SK-N-SH (cell line): ENCODE measurements at regions not wholly inside any gene's neighbourhood (a gene's known extent, or its start where the extent isn't known, plus 50 kb on each side); places are given as distances from the start of the nearest gene placed in this dataset.

ENCODE experiments used
- CTCF ChIA-PET: fragments of 300-600, 350-600 bp; formaldehyde crosslinking; extraction: SDS; loops from one replicate; lab custom pipeline; 2021; lab: Yijun Ruan, JAX
- POLR2A ChIA-PET: fragments of 350-600 bp; sonication (Branson Sonifier 250); formaldehyde crosslinking; extraction: SDS; loops from one replicate; lab custom pipeline; 2020; ENCODE audit warnings: antibody characterized with exemption, inconsistent platforms; lab: Yijun Ruan, JAX
- DNase-seq: peaks from one replicate; pipeline ENCODE4 v3.0.0; 2012
- H2AFZ ChIP-seq: fragments of 200-600 bp; sonication (generic); 2 replicates; pipeline ENCODE4 v1.8.1; 2016; ENCODE audit warnings: antibody characterized with exemption, mild to moderate bottlenecking, low read depth
- H3F3A ChIP-seq: fragments of 200-600 bp; sonication (generic); replicated peaks from 2 replicates; pipeline ENCODE3; 2016; ENCODE audit warnings: antibody characterized with exemption, mild to moderate bottlenecking; ENCODE audit not compliant: insufficient read depth
- H3K27ac ChIP-seq, 2 experiments: fragments of 200-500 bp in 1 of 2; fragments of 200-600 bp in 1 of 2; sonication (Bioruptor generic) in 1 of 2; sonication (generic), shearing (Covaris generic) in 1 of 2; 2 replicates each; pipeline versions ENCODE4 v1.5.1 to v1.6.1; 2014 to 2016; ENCODE audit warnings: low read depth in 2 of 2, inconsistent platforms in 1 of 2, low read length in 1 of 2, mild to moderate bottlenecking in 1 of 2, mixed read lengths in 1 of 2
- H3K27me3 ChIP-seq: fragments of 200-600 bp; sonication (generic), shearing (Covaris generic); 2 replicates; pipeline ENCODE4 v1.6.1; 2016; ENCODE audit warnings: mixed run types; ENCODE audit not compliant: insufficient read depth
- H3K36me3 ChIP-seq, 2 experiments: fragments of 200-500 bp in 1 of 2; fragments of 200-600 bp in 1 of 2; sonication (Bioruptor generic) in 1 of 2; sonication (generic) in 1 of 2; replicated peaks in 1 of 2; 2 replicates each; pipeline versions ENCODE3 to v1.5.1; 2014 to 2016; ENCODE audit warnings: low read length in 1 of 2, mild to moderate bottlenecking in 1 of 2; ENCODE audit not compliant: insufficient read depth in 2 of 2, control insufficient read depth in 1 of 2
- H3K4me1 ChIP-seq, 2 experiments: fragments of 200-500 bp in 1 of 2; fragments of 200-600 bp in 1 of 2; sonication (Bioruptor generic) in 1 of 2; sonication (generic), shearing (Covaris generic) in 1 of 2; 2 replicates each; pipeline versions ENCODE4 v1.5.1 to v1.6.1; 2014 to 2016; ENCODE audit warnings: low read depth in 1 of 2, low read length in 1 of 2, mixed run types in 1 of 2; ENCODE audit not compliant: insufficient read depth in 2 of 2, control insufficient read depth in 1 of 2
- H3K4me2 ChIP-seq: fragments of 200-600 bp; sonication (generic), shearing (Covaris generic); 2 replicates; pipeline ENCODE4 v1.6.1; 2017; ENCODE audit warnings: mixed run types
- H3K4me3 ChIP-seq, 2 experiments: fragments of 200-500 bp in 1 of 2; fragments of 200-600 bp in 1 of 2; sonication (Bioruptor generic) in 1 of 2; sonication (generic), shearing (Covaris generic) in 1 of 2; 2 replicates each; pipeline versions ENCODE4 v1.5.1 to v1.8.1; 2014 to 2016; ENCODE audit warnings: low read depth in 2 of 2, inconsistent platforms in 1 of 2, low read length in 1 of 2, mild to moderate bottlenecking in 1 of 2, mixed read lengths in 1 of 2, moderate library complexity in 1 of 2
- H3K79me2 ChIP-seq: fragments of 200-600 bp; sonication (generic); 2 replicates; pipeline ENCODE4 v1.8.1; 2017; ENCODE audit warnings: mild to moderate bottlenecking; ENCODE audit not compliant: insufficient read depth
- H3K9ac ChIP-seq: fragments of 200-600 bp; sonication (generic); 2 replicates; pipeline ENCODE4 v1.6.1; 2017; ENCODE audit warnings: mixed run types
- H3K9me2 ChIP-seq: fragments of 200-600 bp; sonication (generic); 2 replicates; pipeline ENCODE4 v1.6.1; 2017; ENCODE audit warnings: mixed run types
- H3K9me3 ChIP-seq: fragments of 200-600 bp; sonication (generic); 2 replicates; pipeline ENCODE4 v1.6.1; 2017; ENCODE audit warnings: mixed run types, mild to moderate bottlenecking, moderate library complexity
- H4K20me1 ChIP-seq: fragments of 200-600 bp; sonication (generic); 2 replicates; pipeline ENCODE4 v1.6.1; 2017; ENCODE audit warnings: mild to moderate bottlenecking, mixed run types; ENCODE audit not compliant: insufficient read depth
- CHD2 ChIP-seq: fragments of 150-350 bp; IDR thresholded peaks from 2 replicates; pipeline ENCODE4 v1.6.1; 2018; ENCODE audit warnings: low read length; ENCODE audit not compliant: partially characterized antibody
- ELF1 ChIP-seq: IDR thresholded peaks from 2 replicates; pipeline ENCODE4 v1.4.0; 2012
- EP300 ChIP-seq, 2 experiments: IDR thresholded peaks; 2 replicates each; pipeline versions ENCODE4 v1.4.0 to v1.6.1; 2012; ENCODE audit warnings: borderline replicate concordance in 1 of 2, low read depth in 1 of 2, low read length in 1 of 2
- EZH2phosphoT487 ChIP-seq: fragments of 200-600 bp; sonication (generic); IDR thresholded peaks from 2 replicates; pipeline ENCODE4 v1.6.1; 2017; ENCODE audit warnings: low read depth, mixed run types, mild to moderate bottlenecking, antibody characterized with exemption, moderate library complexity, borderline replicate concordance
- FOSL2 ChIP-seq: IDR thresholded peaks from 2 replicates; pipeline ENCODE4 v1.4.0; 2012; ENCODE audit warnings: low read depth, mild to moderate bottlenecking, moderate library complexity, borderline replicate concordance
- FOXM1 ChIP-seq: IDR thresholded peaks from 2 replicates; pipeline ENCODE4 v1.4.0; 2012; ENCODE audit warnings: low read depth, mild to moderate bottlenecking
- GATA2 ChIP-seq: sonication (generic); formaldehyde crosslinking; IDR thresholded peaks from 2 replicates; pipeline ENCODE4 v1.5.0; 2020; ENCODE audit warnings: mild to moderate bottlenecking, missing genetic modification reagents
- MXI1 ChIP-seq: IDR thresholded peaks from 2 replicates; pipeline ENCODE4 v1.6.1; 2012; ENCODE audit warnings: mild to moderate bottlenecking, low read depth, low read length, improper control_type of control experiment
- POLR2AphosphoS5 ChIP-seq: IDR thresholded peaks from 2 replicates; pipeline ENCODE4 v1.6.1; 2012; ENCODE audit warnings: low read depth, low read length
- RAD21 ChIP-seq: IDR thresholded peaks from 2 replicates; pipeline ENCODE4 v1.6.1; 2012; ENCODE audit warnings: mild to moderate bottlenecking, low read length
- RCOR1 ChIP-seq: fragments of 150-350 bp; IDR thresholded peaks from 2 replicates; pipeline ENCODE4 v1.6.1; 2017; ENCODE audit warnings: antibody characterized with exemption, low read length
- RFX5 ChIP-seq: IDR thresholded peaks from 2 replicates; pipeline ENCODE4 v1.6.1; 2012; ENCODE audit warnings: mild to moderate bottlenecking, improper control_type of control experiment, low read length
- SIN3A ChIP-seq: IDR thresholded peaks from 2 replicates; pipeline ENCODE4 v1.6.1; 2012; ENCODE audit warnings: low read depth, mild to moderate bottlenecking, low read length, moderate library complexity, borderline replicate concordance
- TEAD4 ChIP-seq: IDR thresholded peaks from 2 replicates; pipeline ENCODE4 v1.4.0; 2012; ENCODE audit warnings: mild to moderate bottlenecking, borderline replicate concordance; ENCODE audit not compliant: insufficient read depth
- WGBS: methylation state at CpG from one replicate; pipeline ENCODE4 v1.1.6; 2017; ENCODE audit warnings: low lambda C conversion rate; 5-methylcytosine and 5-hydroxymethylcytosine counted together
- TF ChIP-seq, protein P1 (sequence below): IDR thresholded peaks from 2 replicates; pipeline ENCODE4 v1.6.1; 2012; ENCODE audit warnings: mild to moderate bottlenecking, low read depth, low read length, moderate library complexity
- TF ChIP-seq, protein P2 (sequence below): IDR thresholded peaks from 2 replicates; pipeline ENCODE4; 2012
- TF ChIP-seq, protein P3 (sequence below): IDR thresholded peaks from 2 replicates; pipeline ENCODE4 v1.4.0; 2012; ENCODE audit warnings: low read depth, borderline replicate concordance
- TF ChIP-seq, protein P4 (sequence below): fragments of 150-350 bp; IDR thresholded peaks from 2 replicates; pipeline ENCODE4 v1.6.1; 2017; ENCODE audit warnings: antibody characterized with exemption, low read length, low read depth, borderline replicate concordance

DNA sequence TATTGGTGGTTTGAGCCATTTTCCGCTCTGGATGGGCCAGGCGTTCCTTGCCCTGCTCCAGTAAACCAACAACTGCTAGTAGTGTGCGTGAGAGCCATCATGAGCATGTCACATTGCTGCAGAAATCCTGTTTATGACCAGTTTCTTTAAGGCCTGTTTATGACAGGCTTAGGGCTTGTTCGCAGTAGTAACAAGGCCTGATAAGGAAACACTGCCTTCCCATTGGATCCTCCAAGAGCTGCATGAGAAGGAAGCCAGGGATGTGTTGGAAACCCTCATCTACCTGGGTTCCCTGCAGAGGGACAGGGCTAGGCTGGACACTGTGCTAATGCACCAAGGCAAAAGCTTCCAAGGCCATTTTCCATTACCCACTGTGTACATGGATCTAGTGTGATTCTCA lies 153.9 kb downstream of the ZNF518B start (continued):
- TF ChIP-seq ELF1 (no peak), EZH2phosphoT487 (no peak)

DNA sequence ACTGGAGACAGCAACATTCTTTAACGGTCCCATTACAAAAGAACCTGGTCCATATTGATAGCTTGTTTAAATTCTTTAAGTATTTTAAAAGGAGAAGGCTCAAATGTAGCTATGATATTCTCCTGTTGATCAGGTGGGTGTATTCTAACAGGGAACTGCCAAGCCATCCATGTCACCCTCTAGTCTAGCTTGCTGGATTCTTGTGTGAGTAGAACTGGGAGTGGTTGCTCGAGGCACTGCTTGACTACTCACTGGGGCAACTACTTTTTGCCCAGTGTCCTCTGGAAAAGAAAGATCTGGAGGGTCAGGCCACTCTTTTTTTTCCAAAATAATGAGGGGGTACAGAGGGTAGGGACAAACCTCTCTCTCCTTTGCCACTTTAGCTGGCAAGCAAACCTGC lies 155.1 kb downstream of the ZNF518B start:
- Histone ChIP-seq H3K9ac (no peak overlapping the region), H3K4me2 (no peak overlapping the region), H3K9me2 (no peaks in the 10 kb centered on the region), H4K20me1 (no peaks in the 10 kb centered on the region), H3K4me3 (no peak overlapping the region), H3K27me3 (no peaks in the 10 kb centered on the region), H3K27ac (no peak overlapping the region), H3K79me2 (no peaks in the 10 kb centered on the region), H3F3A (no peaks in the 10 kb centered on the region), H3K4me1 (no peaks in the 10 kb centered on the region), H3K36me3 (no peaks in the 10 kb centered on the region), H3K9me3 (no peaks in the 10 kb centered on the region), H2AFZ (no peak overlapping the region)
- no peak for DNase-seq
- ChIA-PET POLR2A (no interaction called here), CTCF (no interaction called here)
- 3% methylated on average over 2 of the region's 2 CpGs for WGBS
- TF ChIP-seq MXI1 (no peak), RCOR1 (no peak), CHD2 (no peak), RFX5 (no peak), FOSL2 (no peak), POLR2AphosphoS5 (no peak)
- TF ChIP-seq, protein P1, sequence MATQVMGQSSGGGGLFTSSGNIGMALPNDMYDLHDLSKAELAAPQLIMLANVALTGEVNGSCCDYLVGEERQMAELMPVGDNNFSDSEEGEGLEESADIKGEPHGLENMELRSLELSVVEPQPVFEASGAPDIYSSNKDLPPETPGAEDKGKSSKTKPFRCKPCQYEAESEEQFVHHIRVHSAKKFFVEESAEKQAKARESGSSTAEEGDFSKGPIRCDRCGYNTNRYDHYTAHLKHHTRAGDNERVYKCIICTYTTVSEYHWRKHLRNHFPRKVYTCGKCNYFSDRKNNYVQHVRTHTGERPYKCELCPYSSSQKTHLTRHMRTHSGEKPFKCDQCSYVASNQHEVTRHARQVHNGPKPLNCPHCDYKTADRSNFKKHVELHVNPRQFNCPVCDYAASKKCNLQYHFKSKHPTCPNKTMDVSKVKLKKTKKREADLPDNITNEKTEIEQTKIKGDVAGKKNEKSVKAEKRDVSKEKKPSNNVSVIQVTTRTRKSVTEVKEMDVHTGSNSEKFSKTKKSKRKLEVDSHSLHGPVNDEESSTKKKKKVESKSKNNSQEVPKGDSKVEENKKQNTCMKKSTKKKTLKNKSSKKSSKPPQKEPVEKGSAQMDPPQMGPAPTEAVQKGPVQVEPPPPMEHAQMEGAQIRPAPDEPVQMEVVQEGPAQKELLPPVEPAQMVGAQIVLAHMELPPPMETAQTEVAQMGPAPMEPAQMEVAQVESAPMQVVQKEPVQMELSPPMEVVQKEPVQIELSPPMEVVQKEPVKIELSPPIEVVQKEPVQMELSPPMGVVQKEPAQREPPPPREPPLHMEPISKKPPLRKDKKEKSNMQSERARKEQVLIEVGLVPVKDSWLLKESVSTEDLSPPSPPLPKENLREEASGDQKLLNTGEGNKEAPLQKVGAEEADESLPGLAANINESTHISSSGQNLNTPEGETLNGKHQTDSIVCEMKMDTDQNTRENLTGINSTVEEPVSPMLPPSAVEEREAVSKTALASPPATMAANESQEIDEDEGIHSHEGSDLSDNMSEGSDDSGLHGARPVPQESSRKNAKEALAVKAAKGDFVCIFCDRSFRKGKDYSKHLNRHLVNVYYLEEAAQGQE, result no peak
- TF ChIP-seq, protein P2, sequence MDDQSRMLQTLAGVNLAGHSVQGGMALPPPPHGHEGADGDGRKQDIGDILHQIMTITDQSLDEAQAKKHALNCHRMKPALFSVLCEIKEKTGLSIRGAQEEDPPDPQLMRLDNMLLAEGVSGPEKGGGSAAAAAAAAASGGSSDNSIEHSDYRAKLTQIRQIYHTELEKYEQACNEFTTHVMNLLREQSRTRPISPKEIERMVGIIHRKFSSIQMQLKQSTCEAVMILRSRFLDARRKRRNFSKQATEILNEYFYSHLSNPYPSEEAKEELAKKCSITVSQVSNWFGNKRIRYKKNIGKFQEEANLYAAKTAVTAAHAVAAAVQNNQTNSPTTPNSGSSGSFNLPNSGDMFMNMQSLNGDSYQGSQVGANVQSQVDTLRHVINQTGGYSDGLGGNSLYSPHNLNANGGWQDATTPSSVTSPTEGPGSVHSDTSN, result no peak

DNA sequence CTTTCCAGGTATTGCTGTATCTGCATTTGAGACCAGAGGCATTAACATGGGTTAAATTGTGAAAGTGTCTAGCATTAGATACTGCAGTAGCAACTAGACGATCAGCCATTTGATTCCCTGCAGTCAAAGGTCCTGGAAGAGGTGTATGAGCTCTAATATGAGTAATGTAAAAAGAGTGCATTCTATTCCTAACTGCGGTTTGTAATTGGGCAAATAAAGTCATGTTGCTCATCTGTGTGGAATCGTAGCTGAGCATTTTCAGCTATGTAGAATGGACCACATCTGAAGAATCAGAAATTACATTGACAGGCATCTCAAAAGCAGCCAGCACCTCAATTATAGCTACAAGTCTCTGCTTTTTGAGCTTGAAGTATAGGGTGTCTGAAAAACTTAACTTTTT lies 157.6 kb downstream of the ZNF518B start:
- TF ChIP-seq, protein P3, sequence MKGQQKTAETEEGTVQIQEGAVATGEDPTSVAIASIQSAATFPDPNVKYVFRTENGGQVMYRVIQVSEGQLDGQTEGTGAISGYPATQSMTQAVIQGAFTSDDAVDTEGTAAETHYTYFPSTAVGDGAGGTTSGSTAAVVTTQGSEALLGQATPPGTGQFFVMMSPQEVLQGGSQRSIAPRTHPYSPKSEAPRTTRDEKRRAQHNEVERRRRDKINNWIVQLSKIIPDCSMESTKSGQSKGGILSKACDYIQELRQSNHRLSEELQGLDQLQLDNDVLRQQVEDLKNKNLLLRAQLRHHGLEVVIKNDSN, result no peak
- TF ChIP-seq TEAD4 (no peak), RCOR1 (no peak), FOXM1 (no peak), EP300 (IDR thresholded peaks at IDR 0.05; ENCODE audit: borderline replicate concordance in 1 of 2, low read depth in 1 of 2, low read length in 1 of 2) (no peak), RAD21 (no peak), GATA2 (CRISPR knock-in tag) (no peak), EZH2phosphoT487 (no peak), SIN3A (no peak)
- TF ChIP-seq, protein P4, sequence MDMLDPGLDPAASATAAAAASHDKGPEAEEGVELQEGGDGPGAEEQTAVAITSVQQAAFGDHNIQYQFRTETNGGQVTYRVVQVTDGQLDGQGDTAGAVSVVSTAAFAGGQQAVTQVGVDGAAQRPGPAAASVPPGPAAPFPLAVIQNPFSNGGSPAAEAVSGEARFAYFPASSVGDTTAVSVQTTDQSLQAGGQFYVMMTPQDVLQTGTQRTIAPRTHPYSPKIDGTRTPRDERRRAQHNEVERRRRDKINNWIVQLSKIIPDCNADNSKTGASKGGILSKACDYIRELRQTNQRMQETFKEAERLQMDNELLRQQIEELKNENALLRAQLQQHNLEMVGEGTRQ, result no peak
- TF ChIP-seq, protein P2, result no peak
- TF ChIP-seq, all 33 proteins: peak for 0
- no peaks in the 10 kb centered on the region for H3K9me2 ChIP-seq
- no peak for DNase-seq
- H3F3A ChIP-seq, result no peaks in the 10 kb centered on the region
- H3K36me3 ChIP-seq, result no peaks in the 10 kb centered on the region
- H3K79me2 ChIP-seq, result no peaks in the 10 kb centered on the region
- H2AFZ ChIP-seq, result no peak overlapping the region
- no peak overlapping the region for H3K27ac ChIP-seq
- 2% methylated on average over 3 of the region's 3 CpGs for WGBS
- CTCF ChIA-PET, result no interaction called here
- H3K9ac ChIP-seq, result no peak overlapping the region
- H3K4me2 ChIP-seq, result no peak overlapping the region
- H4K20me1 ChIP-seq, result no peaks in the 10 kb centered on the region
- H3K4me1 ChIP-seq, result no peaks in the 10 kb centered on the region
- H3K4me3 ChIP-seq, result no peak overlapping the region
- POLR2A ChIA-PET, result no interaction called here
- no peaks in the 10 kb centered on the region for H3K9me3 ChIP-seq
- no peaks in the 10 kb centered on the region for H3K27me3 ChIP-seq
